ENCODE measurements at regions not wholly inside any gene's neighbourhood (a gene's known extent, or its start where the extent isn't known, plus 50 kb on each side); places are given as distances from the start of the nearest gene placed in this dataset.

DNA sequence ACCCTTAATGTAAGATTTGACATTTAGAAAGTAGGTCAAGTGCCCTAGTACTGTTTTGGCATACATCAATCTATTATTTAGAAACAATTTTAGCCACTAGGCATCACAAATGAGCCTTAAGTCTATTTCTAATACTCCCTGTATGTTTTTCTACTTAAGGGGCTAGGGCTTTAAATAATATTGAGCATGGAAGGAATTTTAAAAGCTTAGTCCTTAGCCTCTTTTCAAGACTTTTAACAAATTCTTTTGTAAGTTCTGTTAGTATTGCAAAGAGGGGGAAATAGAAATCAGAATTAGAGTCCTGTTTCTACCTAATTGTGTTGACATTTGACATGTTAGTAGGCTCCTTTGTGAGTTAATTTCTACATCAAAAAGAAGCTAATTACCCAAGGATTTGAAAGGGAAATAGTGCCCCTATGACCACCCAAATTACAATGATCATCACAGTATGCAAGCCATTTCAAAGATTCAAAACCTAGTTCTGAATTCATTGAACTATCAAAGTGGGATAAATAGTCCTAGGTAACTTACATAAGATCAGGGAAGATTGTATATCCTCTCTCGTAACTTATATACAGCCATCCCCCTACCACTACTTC lies 647.8 kb upstream of the ACO1 start:
- Histone ChIP-seq H3K4me1 (ENCODE audit: control insufficient read depth, low read length) (no peaks in the 10 kb centered on the region), H4K20me1 (ENCODE audit: control insufficient read depth, insufficient read depth, low read depth, low read length) (no peaks in the 10 kb centered on the region), H3K4me3 (ENCODE audit: low read length) (no peak overlapping the region), H3K79me2 (ENCODE audit: control insufficient read depth, low read length) (no peaks in the 10 kb centered on the region), H3K4me2 (ENCODE audit: low read length) (no peak overlapping the region), H3K36me3 (ENCODE audit: control insufficient read depth, low read length) (no peaks in the 10 kb centered on the region), H3K27me3 (ENCODE audit: control insufficient read depth, low read length) (no peaks in the 10 kb centered on the region), H3F3A (ENCODE audit: control insufficient read depth, insufficient read depth) (no peaks in the 10 kb centered on the region), H3K9me2 (replicated peaks; ENCODE audit: control insufficient read depth, low read length) (no peaks in the 10 kb centered on the region), H3K9me3 (ENCODE audit: control insufficient read depth, insufficient read depth, low read length) (no peaks in the 10 kb centered on the region), H3K27ac (ENCODE audit: low read depth, low read length) (no peak overlapping the region)
- TF ChIP-seq EZH2phosphoT487 (IDR thresholded peaks at IDR 0.05; ENCODE audit: borderline replicate concordance, low read length), result no peak
- TF ChIP-seq CTCF (IDR thresholded peaks at IDR 0.05; ENCODE audit: low read depth, low read length, poor library complexity, severe bottlenecking), result no peak

DNA sequence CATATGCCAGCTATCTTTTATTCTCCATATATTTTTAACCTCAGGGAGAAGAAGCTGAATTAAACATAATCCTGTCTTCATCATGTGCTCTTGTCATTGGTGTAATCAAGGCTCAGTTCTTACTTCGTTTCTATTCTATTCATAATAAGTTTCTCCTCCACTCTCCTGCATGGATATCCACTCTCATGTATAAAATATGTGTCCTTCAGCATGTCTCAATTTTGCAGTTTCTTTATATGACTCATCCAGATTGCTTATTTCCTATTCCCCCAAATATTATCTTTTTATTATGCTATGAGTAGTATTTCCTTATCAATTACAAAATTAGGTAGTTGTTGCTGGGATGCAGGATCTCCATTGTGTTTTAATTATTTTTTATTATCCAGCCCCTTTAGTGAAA lies 643.7 kb upstream of the ACO1 start:
- TF ChIP-seq CTCF (IDR thresholded peaks at IDR 0.05; ENCODE audit: low read depth, low read length, poor library complexity, severe bottlenecking), result no peak
- no peak for TF ChIP-seq EZH2phosphoT487 (IDR thresholded peaks at IDR 0.05; ENCODE audit: borderline replicate concordance, low read length)
- no peaks in the 10 kb centered on the region for H3K79me2 ChIP-seq (ENCODE audit: control insufficient read depth, low read length)
- no peaks in the 10 kb centered on the region for H3K4me1 ChIP-seq (ENCODE audit: control insufficient read depth, low read length)
- H3K9me3 ChIP-seq (ENCODE audit: control insufficient read depth, insufficient read depth, low read length), result no peaks in the 10 kb centered on the region
- no peak overlapping the region for H3K4me3 ChIP-seq (ENCODE audit: low read length)
- no peaks in the 10 kb centered on the region for H4K20me1 ChIP-seq (ENCODE audit: control insufficient read depth, insufficient read depth, low read depth, low read length)
- no peak overlapping the region for H3K4me2 ChIP-seq (ENCODE audit: low read length)
- H3K36me3 ChIP-seq (ENCODE audit: control insufficient read depth, low read length), result no peaks in the 10 kb centered on the region
- no peaks in the 10 kb centered on the region for H3F3A ChIP-seq (ENCODE audit: control insufficient read depth, insufficient read depth)
- H3K27ac ChIP-seq (ENCODE audit: low read depth, low read length), result no peak overlapping the region
- no peaks in the 10 kb centered on the region for H3K27me3 ChIP-seq (ENCODE audit: control insufficient read depth, low read length)
- no peaks in the 10 kb centered on the region for H3K9me2 ChIP-seq (replicated peaks; ENCODE audit: control insufficient read depth, low read length)

GRCh38 chr9:31744589-31744988 lies 639.9 kb upstream of the ACO1 start:
- H3F3A ChIP-seq (ENCODE audit: control insufficient read depth, insufficient read depth), result no peaks in the 10 kb centered on the region
- TF ChIP-seq EZH2phosphoT487 (IDR thresholded peaks at IDR 0.05; ENCODE audit: borderline replicate concordance, low read length), result no peak

DNA sequence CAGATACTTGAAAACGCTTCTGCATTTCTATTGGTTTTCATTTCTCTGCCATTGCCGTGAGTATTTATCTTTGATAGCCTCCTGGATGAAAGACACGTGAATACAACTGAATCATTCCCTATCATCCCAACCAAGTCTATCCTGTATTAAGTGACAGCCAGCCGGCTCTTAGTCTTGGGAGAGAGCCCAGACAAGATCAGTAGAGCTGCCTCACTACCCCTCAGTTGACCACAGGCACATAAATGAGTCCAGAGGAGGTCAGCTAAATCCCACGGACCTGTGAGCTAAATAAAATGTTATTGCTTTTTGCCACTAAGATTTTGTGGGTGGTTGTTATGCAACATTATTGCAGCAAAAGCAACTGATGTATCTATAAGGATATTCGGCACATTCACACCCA lies 639.0 kb upstream of the ACO1 start:
- no peak overlapping the region for H3K27ac ChIP-seq (ENCODE audit: low read depth, low read length)
- TF ChIP-seq EZH2phosphoT487 (IDR thresholded peaks at IDR 0.05; ENCODE audit: borderline replicate concordance, low read length), result no peak
- TF ChIP-seq CTCF (IDR thresholded peaks at IDR 0.05; ENCODE audit: low read depth, low read length, poor library complexity, severe bottlenecking), result no peak

More at GRCh38 chr9:31744589-31744988, 639.9 kb upstream of the ACO1 start:
- H3K27ac ChIP-seq (ENCODE audit: low read depth, low read length), result no peak overlapping the region
- H4K20me1 ChIP-seq (ENCODE audit: control insufficient read depth, insufficient read depth, low read depth, low read length), result no peaks in the 10 kb centered on the region
- H3K9me3 ChIP-seq (ENCODE audit: control insufficient read depth, insufficient read depth, low read length), result no peaks in the 10 kb centered on the region
- H3K36me3 ChIP-seq (ENCODE audit: control insufficient read depth, low read length), result no peaks in the 10 kb centered on the region
- H3K4me2 ChIP-seq (ENCODE audit: low read length), result no peak overlapping the region
- no peaks in the 10 kb centered on the region for H3K9me2 ChIP-seq (replicated peaks; ENCODE audit: control insufficient read depth, low read length)
- H3K27me3 ChIP-seq (ENCODE audit: control insufficient read depth, low read length), result no peaks in the 10 kb centered on the region
- H3K4me3 ChIP-seq (ENCODE audit: low read length), result no peak overlapping the region
- H3K79me2 ChIP-seq (ENCODE audit: control insufficient read depth, low read length), result no peaks in the 10 kb centered on the region
- H3K4me1 ChIP-seq (ENCODE audit: control insufficient read depth, low read length), result no peaks in the 10 kb centered on the region

More for the DNA sequence above, 639.0 kb upstream of the ACO1 start:
- Histone ChIP-seq H3K4me3 (ENCODE audit: low read length) (no peak overlapping the region), H3K4me2 (ENCODE audit: low read length) (no peak overlapping the region), H4K20me1 (ENCODE audit: control insufficient read depth, insufficient read depth, low read depth, low read length) (no peaks in the 10 kb centered on the region), H3K4me1 (ENCODE audit: control insufficient read depth, low read length) (no peaks in the 10 kb centered on the region), H3F3A (ENCODE audit: control insufficient read depth, insufficient read depth) (no peaks in the 10 kb centered on the region), H3K27me3 (ENCODE audit: control insufficient read depth, low read length) (no peaks in the 10 kb centered on the region), H3K36me3 (ENCODE audit: control insufficient read depth, low read length) (no peaks in the 10 kb centered on the region), H3K9me3 (ENCODE audit: control insufficient read depth, insufficient read depth, low read length) (no peaks in the 10 kb centered on the region), H3K79me2 (ENCODE audit: control insufficient read depth, low read length) (no peaks in the 10 kb centered on the region), H3K9me2 (replicated peaks; ENCODE audit: control insufficient read depth, low read length) (no peaks in the 10 kb centered on the region)

Data from DOHH2 (cell line).